ENCODE measurements at regions not wholly inside any gene's neighbourhood (a gene's known extent, or its start where the extent isn't known, plus 50 kb on each side); places are given as distances from the start of the nearest gene placed in this dataset.

DNA sequence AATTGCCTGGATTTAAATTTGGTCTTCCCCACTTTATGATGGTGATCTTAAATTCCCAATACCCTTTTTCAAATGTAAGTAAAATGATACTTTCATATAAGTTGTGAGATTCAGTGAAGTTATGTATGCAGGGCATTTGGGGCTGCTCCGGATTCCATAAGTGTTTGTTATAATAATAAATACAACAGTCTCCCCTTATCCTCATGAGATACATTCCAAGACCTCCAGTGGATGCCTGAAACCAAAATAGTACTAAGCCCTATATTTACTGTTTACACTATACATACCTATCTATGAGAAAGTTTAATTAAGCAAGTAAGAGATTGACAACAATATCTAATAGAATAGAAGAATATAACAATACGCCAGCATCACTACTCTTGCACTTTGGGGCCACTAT, 2237.8 kb downstream of the PCDH9 start:
- no peak for DNase-seq

DNA sequence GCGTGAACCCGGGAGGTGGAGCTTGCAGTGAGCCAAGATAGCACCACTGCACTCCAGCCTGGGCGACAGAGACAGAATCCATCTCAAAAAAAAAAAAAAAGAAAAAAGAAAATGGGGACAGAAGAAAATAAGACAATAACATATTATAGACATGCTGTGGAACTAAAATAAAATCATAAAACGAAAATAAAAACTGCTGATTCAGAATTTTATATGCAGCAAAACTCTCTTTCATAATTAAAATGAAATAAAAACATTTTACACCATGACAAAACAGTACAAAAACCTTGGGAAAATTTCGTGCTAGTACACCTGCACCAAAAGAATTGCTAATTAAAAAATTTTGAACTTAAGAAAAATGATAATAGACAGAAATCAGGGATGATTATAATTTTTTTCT, 2245.1 kb downstream of the PCDH9 start:
- no peak for DNase-seq

DNA sequence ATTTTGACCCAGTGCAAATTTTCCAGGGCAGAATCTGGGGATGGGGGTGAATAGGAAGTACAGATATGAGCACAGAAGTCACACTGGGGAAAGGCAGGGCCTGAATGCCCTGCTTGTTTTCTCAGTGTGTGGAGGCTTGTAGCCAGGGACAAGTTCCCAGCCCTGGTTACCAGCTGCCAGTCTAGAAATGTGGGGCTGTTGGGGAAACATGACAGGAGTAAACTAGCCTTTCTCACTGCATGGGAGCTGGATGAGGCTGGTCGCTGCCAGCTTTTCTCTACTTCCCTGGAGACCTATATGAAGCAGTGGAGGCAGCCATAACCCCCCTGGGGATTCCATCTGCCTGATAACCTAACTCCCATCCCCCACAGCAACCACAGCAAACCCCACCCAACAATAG, 2267.7 kb downstream of the PCDH9 start:
- no peak for DNase-seq

DNA sequence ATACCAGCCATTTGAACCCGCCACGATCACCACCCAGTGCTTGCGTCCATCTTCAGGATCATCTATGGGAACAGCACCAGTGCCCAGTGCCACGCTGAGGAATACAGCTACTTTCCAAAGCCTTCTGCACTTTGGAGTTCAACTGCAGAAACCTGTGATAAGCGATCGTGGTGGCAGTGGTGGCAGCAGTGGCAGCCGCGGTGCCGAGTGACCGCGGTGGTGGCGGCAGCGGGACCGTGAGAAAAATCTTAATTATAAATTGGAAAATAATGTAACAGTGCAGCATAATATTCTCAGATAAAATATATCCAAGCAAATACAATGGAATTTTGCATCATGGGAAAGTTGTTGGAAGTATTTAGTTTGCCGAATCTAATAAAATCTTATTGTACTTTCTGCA, 2270.9 kb downstream of the PCDH9 start:
- no peak for DNase-seq

DNA sequence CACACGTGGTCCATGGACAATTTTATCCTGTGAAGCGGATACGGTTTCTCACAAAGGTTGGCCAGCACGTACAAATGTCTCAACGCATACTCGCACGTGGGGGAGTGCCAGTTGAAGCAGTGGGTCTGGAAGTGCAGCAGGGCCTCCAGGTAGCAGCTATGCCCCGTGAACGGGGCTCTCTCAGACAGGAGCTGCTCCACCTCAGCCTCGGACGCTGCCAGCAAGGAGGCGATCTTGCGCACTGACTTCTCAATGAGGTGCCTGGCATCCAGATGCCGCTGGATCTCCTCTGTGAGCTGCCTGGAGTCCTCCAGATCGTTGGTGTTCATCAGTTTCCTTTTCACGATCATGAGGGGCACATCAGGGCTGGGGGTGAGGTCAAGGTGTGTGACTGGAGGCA, 2272.0 kb downstream of the PCDH9 start:
- no peak for DNase-seq

DNA sequence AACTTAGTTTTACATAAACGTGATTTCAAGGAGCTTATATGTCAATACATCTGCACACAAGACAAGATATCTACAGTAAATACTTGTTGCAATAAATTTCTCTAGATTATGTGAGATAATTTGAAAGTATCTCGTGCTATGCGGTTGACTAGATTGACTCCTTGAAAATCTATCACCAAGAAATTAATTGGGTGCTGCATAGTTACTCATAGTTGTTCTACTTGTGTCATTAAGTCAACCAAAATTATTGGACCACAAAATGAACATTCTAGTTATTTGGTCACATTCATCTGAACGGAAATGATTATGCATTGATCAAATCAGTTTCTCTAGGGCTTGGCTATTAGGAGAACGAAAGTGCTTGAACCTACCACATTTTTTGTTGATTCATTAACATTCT, 2291.5 kb downstream of the PCDH9 start:
- DNase-seq: no peak

DNA sequence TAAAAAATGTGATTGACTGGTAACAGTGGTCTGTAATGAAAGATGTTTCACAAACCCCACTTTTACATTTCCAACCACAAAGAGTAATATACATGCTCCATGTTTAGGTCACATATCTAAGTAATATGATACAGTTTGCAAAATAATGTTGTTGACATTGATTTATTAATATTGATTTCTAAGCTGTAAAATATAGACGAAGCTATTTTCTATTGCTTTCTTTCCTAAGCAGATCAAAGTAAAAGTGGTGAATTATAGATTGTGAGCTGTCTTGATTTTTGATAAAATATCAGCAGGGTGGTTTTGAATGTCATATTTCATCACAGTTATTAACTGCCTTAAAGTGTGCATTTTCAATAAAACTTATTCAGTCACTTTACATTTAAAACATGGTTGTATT, 2292.8 kb downstream of the PCDH9 start:
- no peak for DNase-seq

DNA sequence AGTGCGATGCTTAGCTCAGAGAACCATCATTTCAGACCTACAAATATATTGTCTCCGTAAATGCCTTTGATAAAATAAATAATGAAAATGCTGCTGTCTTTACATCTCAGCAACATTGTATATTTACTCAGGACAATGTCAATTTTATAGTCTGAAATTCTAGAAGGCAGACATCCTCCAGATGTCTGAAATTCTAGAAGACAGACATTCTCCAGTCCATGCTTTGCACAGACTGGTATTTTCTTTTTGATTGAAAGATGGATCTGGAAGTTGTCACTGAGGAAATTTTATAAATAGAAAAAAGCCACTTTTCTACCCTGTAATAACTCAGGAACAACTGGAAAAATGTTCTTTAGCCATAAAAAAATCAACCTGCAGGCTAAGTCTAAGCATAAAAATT, 2293.3 kb downstream of the PCDH9 start:
- DNase-seq: no peak

DNA sequence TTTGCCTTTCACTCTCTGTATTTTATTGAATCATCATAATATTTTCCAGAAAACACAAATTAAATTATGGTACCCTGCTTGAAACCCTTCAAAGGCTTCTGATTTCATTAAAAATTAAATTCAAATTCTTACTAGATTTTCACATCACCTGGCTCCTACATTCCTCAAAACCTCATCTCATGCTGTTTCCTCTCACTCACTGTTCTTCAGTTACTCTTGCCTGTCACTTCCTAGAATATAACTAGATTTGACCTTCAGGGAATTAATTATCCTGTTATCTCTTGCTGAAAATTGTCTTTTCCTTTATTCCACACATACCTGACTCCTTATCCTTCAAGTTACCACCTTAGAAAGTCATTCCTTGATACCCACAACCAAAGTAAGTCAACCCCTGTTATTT, 2294.7 kb downstream of the PCDH9 start:
- DNase-seq: no peak

DNA sequence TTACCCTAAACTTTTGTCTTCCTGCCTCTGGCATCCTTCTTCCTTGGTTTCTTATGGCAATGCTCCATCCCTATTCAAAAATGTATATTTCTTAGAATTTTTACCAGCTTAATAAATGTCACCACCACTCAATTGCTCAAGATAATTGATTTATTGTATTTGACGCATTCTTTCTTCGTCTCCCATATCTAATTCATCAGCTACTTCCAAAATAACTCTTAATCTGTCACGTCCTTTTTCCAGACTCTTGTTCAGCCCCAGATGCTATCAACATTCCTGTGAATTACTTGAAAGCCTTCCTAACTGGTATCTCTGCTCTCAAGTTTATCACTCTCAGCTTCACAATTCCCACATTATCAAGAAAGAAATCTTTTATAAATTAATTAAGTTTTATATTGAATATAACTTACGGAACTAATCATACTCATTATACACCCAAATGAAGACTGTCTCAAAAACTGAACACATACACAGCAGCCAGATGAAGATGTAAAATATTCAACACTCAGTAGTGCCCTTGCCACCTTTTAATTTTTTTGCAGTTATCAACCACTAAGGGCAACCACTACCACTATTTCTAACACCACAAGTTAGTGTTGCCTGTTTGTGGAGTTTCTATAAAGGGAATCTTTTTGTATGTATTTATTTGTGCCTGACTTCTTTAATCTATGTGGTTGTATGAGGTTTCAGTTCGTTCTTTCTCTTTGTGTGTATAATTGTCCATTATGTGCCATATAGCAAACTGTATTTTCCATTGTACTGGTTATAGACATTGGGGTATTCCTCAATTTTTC, 2295.4 kb downstream of the PCDH9 start:
- no peak for DNase-seq

DNA sequence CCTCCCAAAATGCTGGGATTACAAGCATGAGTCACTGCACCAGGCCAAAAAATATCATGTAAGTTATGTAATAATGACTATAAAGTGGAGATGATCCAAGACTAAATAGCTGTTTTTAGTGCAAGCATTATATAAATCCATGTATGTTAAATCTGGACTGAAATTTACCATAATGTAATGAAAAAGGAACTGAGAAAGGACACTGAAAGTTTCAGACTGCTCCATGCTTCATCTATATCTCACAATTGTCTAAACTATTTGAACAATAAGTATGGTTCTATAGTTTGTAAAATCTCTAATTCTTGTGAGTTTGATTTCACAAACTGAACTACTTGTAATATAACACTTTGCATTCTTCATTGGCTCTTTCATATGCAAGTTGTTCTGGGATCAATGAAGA, 2299.5 kb downstream of the PCDH9 start:
- DNase-seq: no peak

DNA sequence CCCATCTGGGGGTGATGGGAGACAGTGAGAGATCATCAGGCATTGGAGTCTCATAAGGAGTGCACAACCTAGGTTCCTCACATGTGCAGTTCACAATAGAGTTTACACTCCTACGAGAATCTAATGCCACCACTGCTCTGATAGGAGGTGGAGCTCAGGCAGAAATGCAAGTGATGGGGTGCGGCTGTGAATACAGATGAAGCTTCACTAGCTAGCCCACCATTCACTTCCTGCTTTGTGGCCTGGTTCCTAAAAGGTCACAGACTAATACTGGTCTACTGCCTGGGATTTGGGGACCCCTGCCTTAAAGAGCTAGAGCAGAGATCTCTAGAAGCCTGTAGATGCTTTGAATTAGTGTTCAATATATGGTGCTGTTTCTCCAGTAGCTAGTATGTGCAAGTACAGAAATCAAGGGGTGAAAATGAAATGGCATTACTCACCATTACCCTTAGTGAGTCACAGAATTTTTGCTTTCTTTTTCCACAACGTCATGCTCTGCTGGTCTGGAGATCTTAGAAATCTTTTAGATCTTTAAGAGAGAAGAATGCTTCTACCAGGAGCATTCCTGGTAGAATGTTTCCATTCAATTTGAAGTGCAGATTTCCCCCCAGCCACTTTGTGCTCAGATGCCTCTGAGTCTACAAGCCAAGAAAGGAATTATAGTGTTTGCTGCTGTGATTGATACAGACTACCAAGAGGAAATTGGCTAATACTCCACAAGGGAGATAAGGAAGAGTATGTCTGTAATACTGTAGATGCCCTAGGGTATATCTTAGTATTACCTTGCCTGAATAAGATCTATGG, 2301.2 kb downstream of the PCDH9 start:
- DNase-seq: no peak

DNA sequence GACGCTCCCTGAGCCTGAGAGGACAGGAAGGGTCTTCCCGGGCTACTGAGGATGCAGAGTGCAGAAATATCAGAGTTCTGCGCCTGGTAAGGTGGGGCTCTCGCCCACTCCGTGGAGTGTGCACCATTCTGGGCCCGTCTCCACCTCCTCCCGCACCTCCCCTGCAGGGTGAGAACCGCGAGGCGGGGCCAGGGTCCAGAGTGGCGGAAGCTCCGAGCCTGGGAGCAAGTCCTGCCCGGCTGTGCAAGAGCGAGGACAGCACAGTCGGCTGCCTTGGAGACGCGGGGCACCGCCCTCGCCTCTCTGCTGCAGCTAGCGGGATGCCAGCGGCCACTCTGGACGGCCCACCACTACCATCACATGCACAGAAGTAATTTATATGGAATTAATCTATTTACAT, 2304.4 kb downstream of the PCDH9 start:
- no peak for DNase-seq

DNA sequence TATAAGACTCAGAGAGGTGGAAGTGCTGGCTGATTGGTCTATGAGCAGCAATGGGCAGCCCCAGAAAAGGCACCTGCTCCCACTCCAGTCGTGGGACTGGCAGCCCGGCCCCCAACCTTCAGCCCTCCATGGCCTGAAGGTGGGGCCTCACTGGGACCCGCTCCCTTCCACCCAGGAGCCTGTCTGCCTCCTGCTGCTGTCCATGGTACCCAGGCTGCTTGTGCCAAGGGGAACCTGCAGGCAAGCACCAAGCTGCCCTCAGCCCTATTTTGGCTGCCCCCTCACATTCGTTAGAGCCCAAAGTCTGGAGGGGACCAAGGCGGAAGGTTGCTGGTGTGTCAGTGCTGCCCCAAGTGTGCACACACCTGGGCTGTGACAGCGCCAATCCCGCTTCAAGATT, 2304.9 kb downstream of the PCDH9 start:
- DNase-seq: no peak

DNA sequence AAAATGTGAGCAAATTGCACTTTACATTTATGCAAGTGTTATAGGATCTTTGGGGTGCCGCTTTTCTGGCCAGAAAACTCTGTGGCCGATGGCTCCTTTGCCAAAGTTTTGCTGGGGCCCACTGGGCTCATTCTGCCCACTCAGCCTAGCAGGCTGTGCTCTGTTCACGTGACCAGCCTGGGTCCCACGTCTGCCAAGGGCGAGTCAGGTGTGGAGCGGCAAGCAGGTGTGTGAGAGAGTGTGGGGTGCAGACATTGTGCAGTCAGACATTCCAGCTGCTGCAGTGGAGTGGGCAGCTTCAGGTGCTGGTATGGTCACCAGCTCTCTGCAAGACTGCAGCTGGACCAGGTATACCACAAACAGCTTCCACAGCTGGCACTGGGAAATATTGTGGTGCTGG, 2305.7 kb downstream of the PCDH9 start:
- no peak for DNase-seq

DNA sequence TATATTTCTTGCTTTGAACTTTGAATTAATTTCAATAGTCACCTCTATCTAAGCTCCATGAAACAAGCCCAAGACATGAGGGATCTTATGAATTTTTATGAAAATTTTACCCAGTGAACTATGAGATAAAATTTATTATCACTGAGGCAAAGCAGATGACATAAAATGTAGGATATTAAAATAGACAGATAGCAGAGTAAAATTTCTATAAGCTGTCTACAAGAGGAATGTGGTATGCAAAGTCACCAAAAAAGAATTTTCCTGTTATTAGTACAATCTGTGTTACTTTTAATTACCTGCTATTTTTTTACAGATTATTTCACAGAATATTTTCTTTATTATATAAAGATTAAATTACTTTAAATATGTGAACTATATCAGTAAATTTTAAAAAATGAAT, 2312.6 kb downstream of the PCDH9 start:
- no peak for DNase-seq

DNA sequence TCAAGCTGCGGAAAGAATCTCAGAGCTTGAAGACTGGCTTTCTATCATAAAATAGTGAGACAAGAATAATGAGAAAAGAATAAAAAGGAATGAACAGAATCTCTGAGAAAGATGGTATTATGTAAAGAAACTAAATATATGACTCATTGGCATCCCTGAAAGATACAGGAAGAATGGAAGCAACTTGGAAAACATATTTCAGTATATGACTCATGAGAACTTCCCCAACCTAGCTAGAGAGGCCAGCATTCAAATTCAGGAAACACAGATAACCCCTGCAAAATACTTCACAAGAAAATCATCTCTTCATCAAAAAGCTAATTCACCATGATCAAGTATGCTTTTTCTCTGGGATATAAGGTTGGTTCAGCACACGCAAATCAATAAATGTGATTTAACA, 2318.0 kb downstream of the PCDH9 start:
- no peak for DNase-seq

DNA sequence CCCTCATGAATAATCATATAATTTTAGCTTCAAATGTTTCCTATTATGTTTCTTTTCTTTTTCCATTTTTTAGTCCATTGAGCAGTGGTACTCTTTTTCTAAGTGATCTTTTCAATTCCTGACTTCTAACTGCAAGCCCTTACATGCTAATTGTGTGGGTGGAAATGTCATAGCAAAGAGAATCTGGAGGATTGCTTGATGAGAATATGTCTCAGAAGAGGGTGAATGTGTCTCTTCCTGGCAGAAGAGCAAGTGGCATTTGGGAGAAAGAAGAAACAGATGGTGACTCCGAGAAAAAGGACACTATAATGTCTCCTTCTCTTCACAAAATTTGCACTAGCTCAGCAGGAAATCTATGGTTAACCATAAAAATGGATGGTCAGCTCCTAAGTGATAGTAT, 2320.0 kb downstream of the PCDH9 start:
- no peak for DNase-seq

DNA sequence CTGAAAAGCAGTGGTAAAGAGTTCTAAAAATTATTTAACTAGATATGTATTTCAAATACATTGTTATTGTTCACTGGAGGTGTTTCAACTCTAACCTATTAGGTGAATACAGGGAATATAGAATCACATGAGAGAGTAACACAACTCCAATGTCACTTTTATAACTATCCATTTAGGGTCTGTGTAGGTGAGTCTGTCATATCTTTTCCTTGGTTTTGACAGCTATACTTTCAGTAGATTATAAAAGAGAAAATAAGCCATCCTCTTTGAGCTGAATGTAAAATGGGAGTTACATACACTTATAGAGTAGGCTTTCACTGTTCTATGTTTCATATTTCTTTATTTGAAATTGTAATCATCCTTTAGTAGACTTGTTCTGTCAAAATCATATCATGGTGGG, 2321.0 kb downstream of the PCDH9 start:
- DNase-seq: no peak

DNA sequence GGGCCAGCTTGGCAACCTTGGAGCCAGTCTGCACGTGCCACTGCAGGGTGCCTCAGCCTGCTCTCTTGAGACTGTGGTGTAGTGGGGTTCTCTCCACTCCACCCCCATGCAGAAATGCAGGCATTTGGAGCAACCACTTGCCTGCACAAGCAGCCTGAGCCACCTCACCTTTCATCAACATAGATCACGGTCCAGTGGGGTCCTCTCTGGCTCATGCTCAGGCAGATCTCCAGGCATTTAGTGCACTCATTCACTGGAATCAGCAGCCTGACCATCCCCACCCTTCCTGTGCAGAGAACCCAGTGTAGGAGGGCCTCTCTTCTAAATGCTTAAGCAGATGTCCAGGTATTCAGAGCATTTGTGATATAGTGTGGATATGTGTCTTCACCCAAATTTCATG, 2330.1 kb downstream of the PCDH9 start:
- no peak for DNase-seq

DNA sequence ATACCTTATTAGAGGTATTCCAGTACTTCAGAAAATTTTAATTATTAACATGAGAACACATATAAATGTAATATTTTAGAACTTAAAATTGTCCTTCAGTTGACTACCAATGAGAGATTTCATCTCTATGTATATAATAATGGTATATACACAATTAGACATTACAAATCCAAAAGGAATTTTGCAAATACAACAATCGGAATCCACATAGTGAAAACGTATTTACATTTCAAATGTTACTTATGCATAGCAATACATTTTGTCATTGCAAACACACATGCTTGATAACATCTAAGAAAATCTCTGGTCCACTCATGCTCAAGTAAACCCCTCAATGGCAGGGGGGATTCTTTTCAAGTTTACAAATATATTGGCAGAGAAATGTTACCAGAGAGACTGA, 2345.2 kb downstream of the PCDH9 start:
- DNase-seq: no peak

DNA sequence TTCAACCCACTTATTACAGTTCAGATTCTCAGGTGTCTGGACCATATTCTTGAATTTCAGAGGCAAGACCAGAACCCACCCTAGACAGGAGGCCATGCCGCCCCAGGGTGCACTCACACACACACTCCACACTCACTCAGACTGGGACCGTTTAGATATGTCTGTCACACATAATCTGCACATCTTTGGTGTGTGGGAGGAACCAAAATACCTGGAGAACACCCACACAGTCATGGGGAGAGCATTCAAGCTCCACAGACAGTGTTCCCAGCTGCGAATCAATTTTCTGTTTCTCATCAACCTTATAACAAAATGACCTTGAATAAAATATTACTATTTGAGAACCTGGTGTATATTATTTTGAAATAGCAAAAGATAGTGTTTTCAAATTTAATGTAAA, 2353.0 kb downstream of the PCDH9 start:
- no peak for DNase-seq

DNA sequence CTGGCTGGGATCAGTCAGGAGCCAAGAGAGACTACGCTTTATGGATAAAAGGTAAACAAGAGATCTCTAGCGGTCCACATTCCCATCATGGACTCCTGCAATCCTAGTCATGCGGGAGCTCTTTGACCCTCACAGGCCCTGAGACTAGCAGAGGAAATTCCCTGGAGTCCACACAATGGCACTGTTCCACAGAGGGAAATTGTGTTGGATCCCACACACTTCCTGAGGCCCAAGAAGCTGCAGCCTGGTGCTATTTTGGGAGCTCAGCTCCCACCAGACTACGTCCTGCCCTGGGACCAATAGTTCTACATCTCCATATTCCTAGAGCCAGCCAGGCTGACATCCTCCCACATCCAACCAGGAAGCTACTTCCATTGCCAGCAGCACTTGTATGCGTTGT, 2358.4 kb downstream of the PCDH9 start:
- DNase-seq: no peak

DNA sequence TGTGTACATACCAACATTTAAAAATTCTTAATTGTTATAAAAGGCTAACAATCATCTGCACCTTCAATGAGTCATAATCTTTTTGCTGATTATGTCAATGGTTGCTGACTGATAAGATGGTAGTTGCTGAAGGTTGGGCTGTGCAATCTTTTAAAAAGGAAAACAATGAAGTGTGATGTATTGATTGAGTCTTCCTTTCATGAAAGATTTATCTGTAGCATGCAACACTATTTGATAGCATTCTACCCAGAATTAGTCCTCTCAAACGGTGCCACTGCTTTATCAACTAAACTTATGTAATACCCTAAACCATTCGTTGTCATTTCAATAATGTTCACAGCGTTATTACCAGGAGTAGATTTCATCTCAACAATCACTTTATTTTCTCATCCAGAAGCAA, 2360.6 kb downstream of the PCDH9 start:
- DNase-seq: no peak

DNA sequence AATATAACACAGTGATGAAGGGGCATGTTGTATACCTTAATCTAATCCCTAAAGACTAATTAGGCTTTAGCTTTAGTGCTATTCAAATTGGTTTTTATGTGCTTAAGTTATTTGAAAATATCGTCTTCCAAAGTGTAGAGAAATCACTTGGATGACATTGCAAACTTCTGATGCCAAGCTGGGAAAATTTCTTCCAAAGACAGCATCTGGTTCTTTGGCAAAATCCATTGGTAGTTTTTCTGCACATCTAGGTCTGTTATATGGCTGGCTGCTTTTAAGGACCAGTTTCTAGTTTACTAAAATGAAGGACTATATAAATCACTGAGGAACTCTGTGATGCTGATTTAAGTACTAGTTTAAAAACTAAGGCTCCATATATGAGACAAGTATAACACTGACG, 2362.3 kb downstream of the PCDH9 start:
- DNase-seq: no peak
